22Rv1 (cell line): ENCODE measurements at regions not wholly inside any gene's neighbourhood (a gene's known extent, or its start where the extent isn't known, plus 50 kb on each side); places are given as distances from the start of the nearest gene placed in this dataset.

Experiments
- H3K27ac ChIP-seq: fragments of 450-650 bp; 2 replicates; pipeline ENCODE4 v1.5.1; 2017
- ZFX ChIP-seq: fragments of 450-650 bp; IDR thresholded peaks from 2 replicates; pipeline ENCODE4 v1.6.1; 2017; ENCODE audit warnings: antibody characterized with exemption, borderline replicate concordance
- TF ChIP-seq, protein P1 (sequence below): fragments of 450-650 bp; IDR thresholded peaks from 2 replicates; pipeline ENCODE4 v1.5.1; 2017; ENCODE audit warnings: mild to moderate bottlenecking

DNA sequence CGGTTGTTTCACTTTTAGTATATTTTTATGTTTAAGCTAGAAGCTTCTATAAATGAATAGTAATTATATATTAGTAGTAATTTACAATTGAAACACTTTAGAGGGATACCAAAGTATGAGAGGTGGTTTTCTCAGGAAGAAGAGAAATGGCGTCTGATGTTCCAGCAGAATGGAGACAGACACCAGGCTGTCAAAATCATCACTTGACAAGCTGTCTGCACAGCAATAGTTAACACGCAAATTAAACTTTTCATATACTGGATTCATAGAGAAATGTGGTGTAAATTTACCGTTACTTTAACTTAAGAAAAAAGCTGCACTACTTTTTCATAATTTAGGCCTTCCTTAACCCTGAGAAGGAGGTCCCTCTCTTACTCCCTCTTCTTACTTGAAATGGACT, 82.6 kb downstream of the FAM217A start:
- H3K27ac ChIP-seq, result no peak overlapping the region
- no peak for TF ChIP-seq ZFX
- TF ChIP-seq, protein P1, sequence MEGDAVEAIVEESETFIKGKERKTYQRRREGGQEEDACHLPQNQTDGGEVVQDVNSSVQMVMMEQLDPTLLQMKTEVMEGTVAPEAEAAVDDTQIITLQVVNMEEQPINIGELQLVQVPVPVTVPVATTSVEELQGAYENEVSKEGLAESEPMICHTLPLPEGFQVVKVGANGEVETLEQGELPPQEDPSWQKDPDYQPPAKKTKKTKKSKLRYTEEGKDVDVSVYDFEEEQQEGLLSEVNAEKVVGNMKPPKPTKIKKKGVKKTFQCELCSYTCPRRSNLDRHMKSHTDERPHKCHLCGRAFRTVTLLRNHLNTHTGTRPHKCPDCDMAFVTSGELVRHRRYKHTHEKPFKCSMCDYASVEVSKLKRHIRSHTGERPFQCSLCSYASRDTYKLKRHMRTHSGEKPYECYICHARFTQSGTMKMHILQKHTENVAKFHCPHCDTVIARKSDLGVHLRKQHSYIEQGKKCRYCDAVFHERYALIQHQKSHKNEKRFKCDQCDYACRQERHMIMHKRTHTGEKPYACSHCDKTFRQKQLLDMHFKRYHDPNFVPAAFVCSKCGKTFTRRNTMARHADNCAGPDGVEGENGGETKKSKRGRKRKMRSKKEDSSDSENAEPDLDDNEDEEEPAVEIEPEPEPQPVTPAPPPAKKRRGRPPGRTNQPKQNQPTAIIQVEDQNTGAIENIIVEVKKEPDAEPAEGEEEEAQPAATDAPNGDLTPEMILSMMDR, result no peak

DNA sequence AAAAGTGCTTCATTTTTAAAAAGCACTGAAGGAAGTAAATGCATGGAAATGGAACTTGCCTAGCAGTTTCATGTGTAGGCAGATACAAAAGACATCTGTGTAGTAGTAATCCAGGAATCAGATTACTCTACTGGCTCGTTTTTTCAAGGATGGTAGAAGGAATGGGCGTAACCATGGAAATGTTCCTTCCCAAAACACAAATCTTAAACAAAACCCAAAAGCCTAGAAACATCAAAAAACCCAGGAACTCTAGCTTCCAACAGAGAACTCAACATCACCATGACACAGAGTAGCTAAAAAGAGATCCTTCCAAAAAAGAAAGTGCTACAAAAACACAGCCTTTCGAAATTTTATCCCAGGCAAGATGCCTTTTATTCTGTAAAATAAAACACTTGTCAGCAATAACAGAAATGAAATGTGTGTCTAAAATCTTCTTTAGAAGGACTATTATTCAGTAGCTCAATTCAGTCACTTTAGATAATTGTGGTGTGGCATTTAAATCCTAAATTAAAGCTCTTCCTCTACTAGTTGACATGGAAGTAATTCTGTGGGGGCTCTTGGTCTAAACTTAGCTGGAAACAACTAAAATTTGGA, 81.7 kb downstream of the FAM217A start:
- no peak overlapping the region for H3K27ac ChIP-seq

DNA sequence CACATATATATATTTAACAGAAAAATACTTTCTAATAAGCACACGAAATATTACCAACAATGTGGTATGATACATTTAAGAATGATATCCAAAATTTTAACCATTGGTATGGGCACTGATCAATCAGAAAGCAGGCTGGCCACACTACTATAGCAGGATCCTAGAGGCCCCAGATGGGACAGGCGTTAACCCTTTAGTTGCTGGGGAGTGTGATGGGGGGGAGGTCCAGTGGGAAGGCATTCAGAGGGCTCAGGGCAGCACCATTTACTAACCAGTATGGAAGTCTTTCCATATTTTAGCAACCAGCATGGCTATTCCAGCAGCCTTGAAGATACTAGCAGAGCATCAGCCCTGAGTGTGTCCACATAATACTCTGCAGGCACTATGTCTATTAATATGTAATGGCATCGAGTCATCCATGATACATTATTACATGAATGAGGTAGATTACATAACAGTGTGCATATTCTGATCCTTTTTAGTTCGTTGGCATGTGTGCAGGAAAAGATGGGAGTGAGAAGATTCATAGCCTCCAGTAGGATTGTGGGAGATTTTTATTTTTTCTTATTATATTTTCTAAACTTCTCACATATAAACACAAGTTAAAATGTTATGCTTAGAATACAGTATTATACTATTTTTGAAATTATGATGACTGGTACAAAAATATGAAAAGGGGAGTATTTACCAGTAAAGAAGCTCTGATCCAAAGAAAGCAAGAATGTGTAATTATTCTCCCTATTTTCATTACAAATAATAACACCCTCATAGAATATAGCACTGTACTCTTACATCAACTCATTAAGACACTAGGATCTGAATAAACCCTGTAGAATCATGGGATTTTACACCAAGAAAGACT, 78.9 kb downstream of the FAM217A start:
- TF ChIP-seq ZFX, result no peak
- TF ChIP-seq, protein P1, result no peak
- no peak overlapping the region for H3K27ac ChIP-seq

More for the DNA sequence above, 81.7 kb downstream of the FAM217A start:
- TF ChIP-seq, protein P1, result no peak
- no peak for TF ChIP-seq ZFX

DNA sequence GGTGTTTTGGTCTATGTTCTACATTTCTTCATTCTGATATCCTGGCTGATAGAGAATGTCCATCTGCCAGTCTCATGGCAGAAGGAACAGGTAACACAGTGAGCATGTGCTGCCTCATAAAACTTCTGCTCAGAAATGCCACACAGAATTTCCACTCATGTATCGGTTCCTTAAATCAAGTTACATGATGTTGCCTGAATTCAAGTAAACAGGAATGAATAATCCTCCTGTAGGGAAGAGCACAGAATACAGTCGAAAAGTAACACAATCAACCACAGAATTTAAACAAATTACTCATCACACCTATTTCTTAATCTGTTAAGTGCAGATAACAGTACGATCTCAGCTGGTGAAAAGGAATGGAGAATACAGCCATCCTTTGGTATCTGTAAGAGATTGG, 74.7 kb downstream of the FAM217A start:
- TF ChIP-seq, protein P1, result no peak
- no peak for TF ChIP-seq ZFX
- H3K27ac ChIP-seq, result no peak overlapping the region

DNA sequence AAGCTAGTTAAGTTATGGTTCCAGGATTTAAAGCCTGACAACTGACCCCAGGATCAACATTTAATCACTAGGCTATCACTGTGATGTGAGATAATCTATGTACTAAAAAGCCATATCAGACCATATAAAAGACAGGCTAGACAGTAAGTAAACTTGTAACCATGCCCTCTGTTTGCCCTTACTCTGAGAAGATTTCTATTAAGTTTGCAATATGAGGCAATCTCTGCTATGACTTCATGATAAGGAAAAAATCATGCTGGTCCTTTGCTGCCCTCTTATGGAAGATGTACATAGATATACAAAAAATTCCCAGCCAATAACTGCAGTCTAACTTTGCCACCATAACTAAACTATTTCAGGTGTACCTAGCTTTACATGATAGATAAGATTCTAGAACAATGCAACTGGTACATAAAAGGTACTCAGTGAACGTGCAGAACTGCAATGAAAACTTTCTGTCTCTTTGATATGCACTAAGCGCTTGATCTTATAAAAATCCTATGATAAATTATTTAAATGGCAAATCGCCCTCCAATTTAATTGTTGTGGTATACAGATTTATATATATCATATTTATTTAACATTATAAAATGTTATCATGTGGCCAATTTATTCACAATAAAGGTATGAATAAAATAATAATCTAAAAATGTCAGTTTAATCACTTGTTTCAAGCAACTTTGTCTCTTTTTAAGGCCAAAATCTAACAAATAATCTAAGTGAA, 70.5 kb downstream of the FAM217A start:
- H3K27ac ChIP-seq, result no peak overlapping the region
- TF ChIP-seq, protein P1, result peak; percentile 81
- no peak for TF ChIP-seq ZFX

DNA sequence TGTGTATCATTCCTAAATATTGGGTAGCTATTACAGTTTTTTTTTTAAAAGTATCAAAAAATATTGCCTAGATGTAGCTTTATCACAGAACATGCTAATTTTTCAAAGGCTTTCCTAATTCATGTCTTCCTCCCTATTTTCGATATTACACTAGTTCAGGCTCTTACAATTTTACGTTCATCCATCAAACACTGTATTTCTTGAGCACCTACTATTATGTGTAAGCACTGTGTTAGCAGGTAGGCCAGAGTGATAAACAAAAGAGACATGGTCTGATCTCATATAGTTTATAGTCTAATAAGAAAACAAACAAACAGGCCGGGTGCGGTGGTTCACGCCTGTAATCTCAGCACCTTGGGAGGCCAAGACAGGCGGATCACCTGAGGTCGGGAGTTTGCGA, 69.5 kb downstream of the FAM217A start:
- TF ChIP-seq, protein P1, result no peak
- no peak for TF ChIP-seq ZFX
- H3K27ac ChIP-seq, result no peak overlapping the region
